HepG2 (cell line): ENCODE measurements at regions not wholly inside any gene's neighbourhood (a gene's known extent, or its start where the extent isn't known, plus 50 kb on each side); places are given as distances from the start of the nearest gene placed in this dataset.
"Not testable (repeated sequence)": the region's sequence is repeated elsewhere in the genome, so short reads cannot be mapped to it uniquely, and the experiment has no call there.

Source experiments
- ATAC-seq: fragments of 200-7000 bp; cut with Tn5 transposase; 3 replicates; pipeline ENCODE4 v1.9.1; 2020; ENCODE audit warnings: mild to moderate bottlenecking, moderate library complexity
- BruUV-seq: library from RNA; stranded (reverse); fragments of 400-500 nt; replicated peaks from 2 replicates; lab custom pipeline; 2021; lab: Mats Ljungman, UMichigan
- CTCF ChIA-PET: fragments of 300-600 bp; formaldehyde crosslinking; extraction: SDS; loops from one replicate; lab custom pipeline; 2021; ENCODE audit warnings: low total read pairs, inconsistent platforms, low intra/inter-chr PET ratio; lab: Yijun Ruan, JAX
- POLR2A ChIA-PET: fragments of 350-600 bp; sonication (Branson Sonifier 250); formaldehyde crosslinking; loops from one replicate; lab custom pipeline; 2020; ENCODE audit warnings: antibody characterized with exemption, inconsistent platforms; lab: Yijun Ruan, JAX
- DNase-seq: peaks from one replicate; pipeline ENCODE4 v3.0.0-alpha.2; 2015; ENCODE audit warnings: low spot score
- FAIRE-seq: peaks from 3 replicates; lab custom pipeline; 2011; peaks lifted over from hg19 to GRCh38; lab: Jason Lieb, UNC
- H2AFZ ChIP-seq: one replicate; pipeline ENCODE4 v1.6.1; 2011; ENCODE audit warnings: low read length, inconsistent platforms
- H3K27ac ChIP-seq: fragments of 300-600 bp; 3 replicates; pipeline ENCODE4 v1.8.0; 2011; ENCODE audit warnings: mixed run types, mild to moderate bottlenecking, mixed read lengths, low read length, inconsistent platforms; ENCODE audit not compliant: insufficient read depth; ENCODE audit errors: extremely low read length
- H3K27me3 ChIP-seq, 2 experiments: fragments of 200-600 bp in 1 of 2; 2 replicates in 1 of 2; 3 replicates in 1 of 2; pipeline versions ENCODE4 v1.6.0 to v1.8.0; 2011; ENCODE audit warnings: low read length in 2 of 2, mild to moderate bottlenecking in 2 of 2, moderate library complexity in 2 of 2, inconsistent platforms in 1 of 2; ENCODE audit not compliant: insufficient read depth in 2 of 2, control insufficient read depth in 1 of 2
- H3K36me3 ChIP-seq, 2 experiments: fragments of 200-600 bp in 1 of 2; replicated peaks in 1 of 2; 2 replicates in 1 of 2; 3 replicates in 1 of 2; pipeline versions ENCODE4 v1.5.1 to v1.8.0; 2011; ENCODE audit warnings: low read length in 2 of 2, inconsistent platforms in 1 of 2; ENCODE audit not compliant: insufficient read depth in 2 of 2, control insufficient read depth in 1 of 2
- H3K4me1 ChIP-seq: 2 replicates; pipeline ENCODE4 v1.5.1; 2012; ENCODE audit warnings: low read length, inconsistent platforms; ENCODE audit not compliant: insufficient read depth
- H3K4me2 ChIP-seq: 2 replicates; pipeline ENCODE4 v1.6.0; 2011; ENCODE audit warnings: low read depth, low read length, inconsistent platforms
- H3K4me3 ChIP-seq, 3 experiments: fragments of 200-600 bp in 1 of 3; sonication (generic), shearing (Covaris generic) in 1 of 3; replicated peaks in 1 of 3; 2 replicates each; pipeline ENCODE4 v1.5.1; 2011 to 2016; ENCODE audit warnings: low read length in 3 of 3, inconsistent platforms in 2 of 3, low read depth in 2 of 3, mild to moderate bottlenecking in 2 of 3, control low read depth in 1 of 3, mixed read lengths in 1 of 3; ENCODE audit not compliant: insufficient read depth in 1 of 3
- H3K79me2 ChIP-seq: one replicate; pipeline ENCODE4 v1.6.1; 2011; ENCODE audit warnings: low read length, inconsistent platforms; ENCODE audit not compliant: insufficient read depth
- H3K9ac ChIP-seq: 2 replicates; pipeline ENCODE4 v1.6.0; 2011; ENCODE audit warnings: mild to moderate bottlenecking, low read depth, low read length, inconsistent platforms; ENCODE audit not compliant: insufficient read depth
- H3K9me3 ChIP-seq: 2 replicates; pipeline ENCODE4 v1.5.1; 2012; ENCODE audit warnings: mild to moderate bottlenecking, low read length
- H4K20me1 ChIP-seq: 2 replicates; pipeline ENCODE4 v1.6.0; 2011; ENCODE audit warnings: inconsistent platforms, mild to moderate bottlenecking, low read length, moderate library complexity; ENCODE audit not compliant: insufficient read depth
- DNMT1 ChIP-seq: sonication (generic); formaldehyde crosslinking; IDR thresholded peaks from 2 replicates; pipeline ENCODE4 v1.5.1; 2020; ENCODE audit warnings: mild to moderate bottlenecking, missing genetic modification reagents
- DR1 ChIP-seq: sonication (generic); formaldehyde crosslinking; IDR thresholded peaks from 2 replicates; pipeline ENCODE4 v1.8.0; 2021; ENCODE audit warnings: mild to moderate bottlenecking, missing genetic modification reagents, inconsistent platforms
- FLYWCH1 ChIP-seq: sonication (generic); formaldehyde crosslinking; IDR thresholded peaks from 2 replicates; pipeline ENCODE4 v1.8.1; 2023; ENCODE audit warnings: mild to moderate bottlenecking, missing genetic modification reagents
- FOSL1 ChIP-seq: sonication (generic); formaldehyde crosslinking; IDR thresholded peaks from 2 replicates; pipeline ENCODE4 v1.9.0; 2021; ENCODE audit warnings: missing genetic modification reagents, borderline replicate concordance
- MED1 ChIP-seq: sonication (generic); formaldehyde crosslinking; IDR thresholded peaks from 2 replicates; pipeline ENCODE4 v1.4.0; 2020; ENCODE audit warnings: missing genetic modification reagents
- NRL ChIP-seq: sonication (generic); formaldehyde crosslinking; IDR thresholded peaks from 2 replicates; pipeline ENCODE4 v1.5.0; 2020; ENCODE audit warnings: missing genetic modification reagents, mild to moderate bottlenecking, moderate library complexity, borderline replicate concordance
- TBP ChIP-seq: sonication (generic); formaldehyde crosslinking; IDR thresholded peaks from 2 replicates; pipeline ENCODE4 v1.5.0; 2020; ENCODE audit warnings: missing genetic modification reagents
- TBX2 ChIP-seq: sonication (generic); formaldehyde crosslinking; IDR thresholded peaks from 2 replicates; pipeline ENCODE4 v1.5.0; 2020; ENCODE audit warnings: missing genetic modification reagents, mild to moderate bottlenecking, borderline replicate concordance
- THAP9 ChIP-seq: sonication (generic); formaldehyde crosslinking; IDR thresholded peaks from 2 replicates; pipeline ENCODE4; 2020; ENCODE audit warnings: missing genetic modification reagents, mild to moderate bottlenecking, borderline replicate concordance
- ZFP82 ChIP-seq: sonication (generic); formaldehyde crosslinking; IDR thresholded peaks from 2 replicates; pipeline ENCODE4 v1.5.1; 2020; ENCODE audit warnings: mild to moderate bottlenecking, missing genetic modification reagents, borderline replicate concordance
- ZIK1 ChIP-seq: sonication (generic); formaldehyde crosslinking; IDR thresholded peaks from 2 replicates; pipeline ENCODE4 v1.5.0; 2020; ENCODE audit warnings: mild to moderate bottlenecking, low read depth, missing genetic modification reagents, borderline replicate concordance
- ZNF670 ChIP-seq: sonication (generic); formaldehyde crosslinking; IDR thresholded peaks from 2 replicates; pipeline ENCODE4 v1.8.0; 2022; ENCODE audit warnings: mild to moderate bottlenecking, missing genetic modification reagents, borderline replicate concordance
- WGBS: methylation state at CpG from one replicate; pipeline ENCODE4 v1.1.6; 2017; ENCODE audit warnings: low lambda C conversion rate; 5-methylcytosine and 5-hydroxymethylcytosine counted together
- in situ Hi-C: cut with HindIII; loops from 2 replicates; pipeline ENCODE4 v1.10.0; 2017; ENCODE audit warnings: low pct_unique_long_range_greater_than_20kb; ENCODE audit not compliant: extremely low pct_ligation_motif_present
- intact Hi-C: fragments of 100-400 bp; cut with micrococcal nuclease; formaldehyde crosslinking; loops from one replicate; pipeline ENCODE4 v1.10.0; 2022; ENCODE audit not compliant: unreplicated experiment
- TF ChIP-seq, protein P1 (sequence below): sonication (generic); formaldehyde crosslinking; IDR thresholded peaks from 2 replicates; pipeline ENCODE4 v1.5.0; 2020; ENCODE audit warnings: missing genetic modification reagents, mild to moderate bottlenecking, borderline replicate concordance

- H3K36me3 ChIP-seq, H3K27me3 ChIP-seq, BruUV-seq, H3K9ac ChIP-seq, H2AFZ ChIP-seq, in situ Hi-C loops, H3K4me1 ChIP-seq, H3K27ac ChIP-seq, H3K79me2 ChIP-seq, H4K20me1 ChIP-seq, DNase-seq, ATAC-seq, FAIRE-seq, intact Hi-C loops, H3K4me2 ChIP-seq, CTCF ChIA-PET, H3K4me3 ChIP-seq, POLR2A ChIA-PET: not testable (repeated sequence)
- H3K9me3 ChIP-seq: peaks cover 92% of the 10 kb centered on the region
- 67% methylated on average over 8 of the region's 9 CpGs for WGBS
These were observed 776.0 kb upstream of the ALG10B start for GRCh38 chr12:37540581-37540980.

GRCh38 chr12:37541356-37541755, 775.2 kb upstream of the ALG10B start:
- 47% methylated on average over 11 of the region's 21 CpGs for WGBS
- no TSS peak for BruUV-seq
- TF ChIP-seq MED1 (CRISPR knock-in tag): no peak
- TF ChIP-seq NRL: no peak
- TF ChIP-seq FLYWCH1 (CRISPR knock-in tag): no peak
- TF ChIP-seq DNMT1 (CRISPR knock-in tag): no peak
- TF ChIP-seq FOSL1 (CRISPR knock-in tag): no peak
- no peak for TF ChIP-seq TBP
- TF ChIP-seq TBX2: no peak
- TF ChIP-seq, protein P1, sequence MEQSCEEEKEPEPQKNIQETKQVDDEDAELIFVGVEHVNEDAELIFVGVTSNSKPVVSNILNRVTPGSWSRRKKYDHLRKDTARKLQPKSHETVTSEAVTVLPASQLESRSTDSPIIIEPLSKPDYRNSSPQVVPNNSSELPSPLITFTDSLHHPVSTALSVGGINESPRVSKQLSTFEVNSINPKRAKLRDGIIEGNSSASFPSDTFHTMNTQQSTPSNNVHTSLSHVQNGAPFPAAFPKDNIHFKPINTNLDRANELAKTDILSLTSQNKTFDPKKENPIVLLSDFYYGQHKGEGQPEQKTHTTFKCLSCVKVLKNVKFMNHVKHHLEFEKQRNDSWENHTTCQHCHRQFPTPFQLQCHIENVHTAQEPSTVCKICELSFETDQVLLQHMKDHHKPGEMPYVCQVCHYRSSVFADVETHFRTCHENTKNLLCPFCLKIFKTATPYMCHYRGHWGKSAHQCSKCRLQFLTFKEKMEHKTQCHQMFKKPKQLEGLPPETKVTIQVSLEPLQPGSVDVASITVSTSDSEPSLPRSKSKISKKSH (CRISPR knock-in tag): no peak
- no peak for TF ChIP-seq ZNF670 (CRISPR knock-in tag)
- TF ChIP-seq ZIK1 (CRISPR knock-in tag): no peak
- TF ChIP-seq DR1 (CRISPR knock-in tag): no peak
- no peak for TF ChIP-seq ZFP82 (CRISPR knock-in tag)
- TF ChIP-seq THAP9 (CRISPR knock-in tag): no peak

More at GRCh38 chr12:37541356-37541755, 775.2 kb upstream of the ALG10B start:
- ATAC-seq (no peak), DNase-seq (no peak), FAIRE-seq (no peak)
- Histone ChIP-seq H3K9me3 (peaks cover 91% of the 10 kb centered on the region), H4K20me1 (no peaks in the 10 kb centered on the region), H2AFZ (no peak overlapping the region), H3K4me3 (no peak overlapping the region), H3K9ac (no peak overlapping the region), H3K4me1 (no peaks in the 10 kb centered on the region), H3K4me2 (no peak overlapping the region), H3K27ac (no peak overlapping the region), H3K79me2 (no peaks in the 10 kb centered on the region), H3K36me3 (no peaks in the 10 kb centered on the region), H3K27me3 (no peaks in the 10 kb centered on the region)
- CTCF ChIA-PET: no interaction called here
- POLR2A ChIA-PET: no interaction called here
- in situ Hi-C loops: no loop called here
- intact Hi-C loops: no loop called here
